ENCODE measurements at regions not wholly inside any gene's neighbourhood (a gene's known extent, or its start where the extent isn't known, plus 50 kb on each side); places are given as distances from the start of the nearest gene placed in this dataset.

GRCh38 chr5:116848954-116849581 is 274.4 kb upstream of the SEMA6A start:
- Histone ChIP-seq H3K27me3 (ENCODE audit: control insufficient read depth in 2 of 2, insufficient read depth in 1 of 2, low read length in 1 of 2) (no peaks in the 10 kb centered on the region), H3K9me3 (ENCODE audit: control insufficient read depth in 2 of 2, insufficient read depth in 1 of 2, low read length in 1 of 2) (no peaks in the 10 kb centered on the region), H3K4me1 (ENCODE audit: control insufficient read depth in 2 of 2, insufficient read depth in 2 of 2, low read length in 2 of 2) (no peaks in the 10 kb centered on the region), H3K27ac (ENCODE audit: low read depth in 1 of 2, low read length in 1 of 2) (no peak overlapping the region), H3K4me3 (ENCODE audit: low read length in 2 of 2) (no peak overlapping the region), H3K36me3 (ENCODE audit: control insufficient read depth in 2 of 2, insufficient read depth in 2 of 2, low read length in 1 of 2) (no peaks in the 10 kb centered on the region)
- 95% methylated on average over 3 of the region's 3 CpGs for WGBS
- no peak for DNase-seq (ENCODE audit: low read depth in 6 of 9, low spot score in 9 of 9)

- Histone ChIP-seq H3K36me3 (ENCODE audit: control insufficient read depth in 2 of 2, insufficient read depth in 2 of 2, low read length in 1 of 2) (no peaks in the 10 kb centered on the region), H3K9me3 (ENCODE audit: control insufficient read depth in 2 of 2, insufficient read depth in 1 of 2, low read length in 1 of 2) (no peaks in the 10 kb centered on the region), H3K4me3 (ENCODE audit: low read length in 2 of 2) (no peak overlapping the region), H3K27me3 (ENCODE audit: control insufficient read depth in 2 of 2, insufficient read depth in 1 of 2, low read length in 1 of 2) (no peaks in the 10 kb centered on the region), H3K27ac (ENCODE audit: low read depth in 1 of 2, low read length in 1 of 2) (no peak overlapping the region), H3K4me1 (ENCODE audit: control insufficient read depth in 2 of 2, insufficient read depth in 2 of 2, low read length in 2 of 2) (no peaks in the 10 kb centered on the region)
- no peak for DNase-seq (ENCODE audit: low read depth in 6 of 9, low spot score in 9 of 9)
- WGBS, result 98% methylated on average over 8 of the region's 8 CpGs
Observed at GRCh38 chr5:116847960-116848359, 273.3 kb upstream of the SEMA6A start.

DNA sequence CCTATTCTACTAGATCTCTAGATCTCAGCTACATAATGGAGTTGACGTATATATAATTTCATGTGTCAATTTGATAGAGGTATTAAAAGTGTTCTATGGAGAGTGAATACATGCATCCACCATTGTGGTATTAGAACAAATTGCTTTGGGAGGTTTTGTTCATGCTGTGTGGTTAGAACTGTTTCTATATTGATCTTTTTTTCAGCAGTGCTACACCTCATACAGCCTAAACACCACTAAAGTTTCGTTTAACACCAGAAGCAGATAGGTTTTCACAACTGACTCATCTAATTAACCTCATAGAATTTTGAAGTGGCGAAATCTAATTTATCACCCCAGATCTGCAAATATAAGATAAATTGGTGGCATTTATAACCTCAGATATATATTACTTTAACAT is 269.4 kb upstream of the SEMA6A start:
- WGBS, result 95% methylated on average over 3 of the region's 3 CpGs
- Histone ChIP-seq H3K4me3 (ENCODE audit: low read length in 2 of 2) (no peak overlapping the region), H3K27me3 (ENCODE audit: control insufficient read depth in 2 of 2, insufficient read depth in 1 of 2, low read length in 1 of 2) (no peaks in the 10 kb centered on the region), H3K9me3 (ENCODE audit: control insufficient read depth in 2 of 2, insufficient read depth in 1 of 2, low read length in 1 of 2) (no peaks in the 10 kb centered on the region), H3K4me1 (ENCODE audit: control insufficient read depth in 2 of 2, insufficient read depth in 2 of 2, low read length in 2 of 2) (no peaks in the 10 kb centered on the region), H3K36me3 (ENCODE audit: control insufficient read depth in 2 of 2, insufficient read depth in 2 of 2, low read length in 1 of 2) (no peaks in the 10 kb centered on the region), H3K27ac (ENCODE audit: low read depth in 1 of 2, low read length in 1 of 2) (no peak overlapping the region)
- no peak for DNase-seq (ENCODE audit: low read depth in 6 of 9, low spot score in 9 of 9)

- Histone ChIP-seq H3K27me3 (ENCODE audit: control insufficient read depth in 2 of 2, insufficient read depth in 1 of 2, low read length in 1 of 2) (no peaks in the 10 kb centered on the region), H3K4me3 (ENCODE audit: low read length in 2 of 2) (no peak overlapping the region), H3K27ac (ENCODE audit: low read depth in 1 of 2, low read length in 1 of 2) (no peak overlapping the region), H3K36me3 (ENCODE audit: control insufficient read depth in 2 of 2, insufficient read depth in 2 of 2, low read length in 1 of 2) (no peaks in the 10 kb centered on the region), H3K4me1 (ENCODE audit: control insufficient read depth in 2 of 2, insufficient read depth in 2 of 2, low read length in 2 of 2) (no peaks in the 10 kb centered on the region), H3K9me3 (ENCODE audit: control insufficient read depth in 2 of 2, insufficient read depth in 1 of 2, low read length in 1 of 2) (no peaks in the 10 kb centered on the region)
- 93% methylated on average over 4 of the region's 4 CpGs for WGBS
- no peak for DNase-seq (ENCODE audit: low read depth in 6 of 9, low spot score in 9 of 9)
Observed at GRCh38 chr5:116842514-116842961, 267.9 kb upstream of the SEMA6A start.

DNA sequence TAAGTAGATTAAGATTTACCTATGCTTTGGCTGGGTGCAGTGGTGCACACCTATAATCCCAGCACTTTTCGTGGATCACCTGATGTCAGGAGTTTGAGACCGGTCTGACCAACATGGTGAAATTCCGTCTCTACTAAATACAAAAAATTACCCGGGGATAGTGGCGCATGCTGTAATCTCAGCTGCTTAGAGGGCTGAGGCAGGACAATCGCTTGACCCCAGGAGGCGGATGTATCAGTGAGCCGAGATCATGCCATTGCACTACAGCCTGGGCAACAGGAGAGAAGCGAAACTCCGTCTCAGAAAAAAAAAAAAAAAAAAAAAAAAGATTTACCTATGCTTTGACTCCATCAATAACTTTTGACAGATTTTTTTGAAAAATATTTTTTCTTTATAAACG is 267.1 kb upstream of the SEMA6A start:
- no peaks in the 10 kb centered on the region for H3K4me1 ChIP-seq (ENCODE audit: control insufficient read depth in 2 of 2, insufficient read depth in 2 of 2, low read length in 2 of 2)
- H3K4me3 ChIP-seq (ENCODE audit: low read length in 2 of 2), result no peak overlapping the region
- H3K27me3 ChIP-seq (ENCODE audit: control insufficient read depth in 2 of 2, insufficient read depth in 1 of 2, low read length in 1 of 2), result no peaks in the 10 kb centered on the region
- no peak for DNase-seq (ENCODE audit: low read depth in 6 of 9, low spot score in 9 of 9)
- WGBS, result 94% methylated on average over 11 of the region's 11 CpGs
- no peaks in the 10 kb centered on the region for H3K9me3 ChIP-seq (ENCODE audit: control insufficient read depth in 2 of 2, insufficient read depth in 1 of 2, low read length in 1 of 2)
- H3K36me3 ChIP-seq (ENCODE audit: control insufficient read depth in 2 of 2, insufficient read depth in 2 of 2, low read length in 1 of 2), result no peaks in the 10 kb centered on the region
- H3K27ac ChIP-seq (ENCODE audit: low read depth in 1 of 2, low read length in 1 of 2), result no peak overlapping the region

DNA sequence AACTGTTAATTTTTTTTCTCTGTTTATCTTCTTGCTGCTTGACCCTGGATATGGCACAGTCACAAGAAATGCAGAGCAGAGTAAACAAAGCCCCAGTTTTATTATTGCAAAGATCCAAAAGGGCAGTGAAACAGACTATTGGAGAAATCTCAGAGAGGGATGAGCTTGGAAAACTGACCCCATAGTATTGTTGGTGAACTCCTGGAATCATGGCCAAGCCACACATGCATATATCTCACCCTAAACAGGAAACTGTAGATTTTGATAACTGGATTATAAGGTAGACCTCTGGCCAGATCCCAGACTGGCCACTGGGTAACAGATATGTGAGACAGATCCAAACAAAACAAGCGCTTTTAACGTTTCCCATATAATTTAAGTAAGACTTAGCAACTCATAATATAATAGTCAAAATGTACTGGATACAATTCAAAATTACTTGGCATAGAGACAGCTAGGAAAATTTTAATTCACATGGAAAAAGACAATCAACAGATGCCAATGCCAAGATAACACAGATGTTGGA is 263.5 kb upstream of the SEMA6A start:
- Histone ChIP-seq H3K4me3 (ENCODE audit: low read length in 2 of 2) (no peak overlapping the region), H3K4me1 (ENCODE audit: control insufficient read depth in 2 of 2, insufficient read depth in 2 of 2, low read length in 2 of 2) (no peaks in the 10 kb centered on the region), H3K27ac (ENCODE audit: low read depth in 1 of 2, low read length in 1 of 2) (no peak overlapping the region), H3K9me3 (ENCODE audit: control insufficient read depth in 2 of 2, insufficient read depth in 1 of 2, low read length in 1 of 2) (no peaks in the 10 kb centered on the region), H3K27me3 (ENCODE audit: control insufficient read depth in 2 of 2, insufficient read depth in 1 of 2, low read length in 1 of 2) (no peaks in the 10 kb centered on the region), H3K36me3 (ENCODE audit: control insufficient read depth in 2 of 2, insufficient read depth in 2 of 2, low read length in 1 of 2) (no peaks in the 10 kb centered on the region)
- no peak for DNase-seq (ENCODE audit: low read depth in 6 of 9, low spot score in 9 of 9)
- 91% methylated on average over 2 of the region's 2 CpGs for WGBS

- Histone ChIP-seq H3K27me3 (ENCODE audit: control insufficient read depth in 2 of 2, insufficient read depth in 1 of 2, low read length in 1 of 2) (no peaks in the 10 kb centered on the region), H3K9me3 (ENCODE audit: control insufficient read depth in 2 of 2, insufficient read depth in 1 of 2, low read length in 1 of 2) (no peaks in the 10 kb centered on the region), H3K4me3 (ENCODE audit: low read length in 2 of 2) (no peak overlapping the region), H3K4me1 (ENCODE audit: control insufficient read depth in 2 of 2, insufficient read depth in 2 of 2, low read length in 2 of 2) (no peaks in the 10 kb centered on the region), H3K27ac (ENCODE audit: low read depth in 1 of 2, low read length in 1 of 2) (no peak overlapping the region), H3K36me3 (ENCODE audit: control insufficient read depth in 2 of 2, insufficient read depth in 2 of 2, low read length in 1 of 2) (no peaks in the 10 kb centered on the region)
- no peak for DNase-seq (ENCODE audit: low read depth in 6 of 9, low spot score in 9 of 9)
- 78% methylated on average over 2 of the region's 2 CpGs for WGBS
Observed at GRCh38 chr5:116834796-116835515, 260.3 kb upstream of the SEMA6A start.

- Histone ChIP-seq H3K9me3 (ENCODE audit: control insufficient read depth in 2 of 2, insufficient read depth in 1 of 2, low read length in 1 of 2) (no peaks in the 10 kb centered on the region), H3K4me1 (ENCODE audit: control insufficient read depth in 2 of 2, insufficient read depth in 2 of 2, low read length in 2 of 2) (no peaks in the 10 kb centered on the region), H3K27ac (ENCODE audit: low read depth in 1 of 2, low read length in 1 of 2) (no peak overlapping the region), H3K4me3 (ENCODE audit: low read length in 2 of 2) (no peak overlapping the region), H3K27me3 (ENCODE audit: control insufficient read depth in 2 of 2, insufficient read depth in 1 of 2, low read length in 1 of 2) (no peaks in the 10 kb centered on the region), H3K36me3 (ENCODE audit: control insufficient read depth in 2 of 2, insufficient read depth in 2 of 2, low read length in 1 of 2) (no peaks in the 10 kb centered on the region)
- no peak for DNase-seq (ENCODE audit: low read depth in 6 of 9, low spot score in 9 of 9)
- WGBS, result 95% methylated on average over 4 of the region's 4 CpGs
Observed at GRCh38 chr5:116830079-116830478, 255.5 kb upstream of the SEMA6A start.

DNA sequence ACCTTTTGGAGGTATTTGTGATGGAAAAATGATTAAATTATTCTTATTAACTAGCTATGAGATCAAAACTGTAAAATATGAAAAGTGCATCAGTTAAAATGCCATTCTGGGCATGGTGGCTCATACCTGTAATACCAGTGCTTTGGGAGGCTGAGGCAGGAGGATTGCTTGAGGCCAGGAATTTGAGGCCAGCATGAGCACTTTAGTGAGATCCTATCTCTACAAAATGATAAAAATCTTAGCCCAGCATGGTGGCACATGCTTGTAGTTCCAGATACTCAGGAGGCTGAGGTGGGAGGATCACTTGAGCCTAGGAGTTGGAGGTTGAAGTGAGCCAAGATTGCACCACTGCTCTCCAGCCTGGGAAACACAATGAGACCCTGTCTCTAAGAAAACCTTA is 252.5 kb upstream of the SEMA6A start:
- H3K27ac ChIP-seq (ENCODE audit: low read depth in 1 of 2, low read length in 1 of 2), result no peak overlapping the region
- H3K4me1 ChIP-seq (ENCODE audit: control insufficient read depth in 2 of 2, insufficient read depth in 2 of 2, low read length in 2 of 2), result no peaks in the 10 kb centered on the region
- DNase-seq (ENCODE audit: low read depth in 6 of 9, low spot score in 9 of 9), result no peak
- H3K4me3 ChIP-seq (ENCODE audit: low read length in 2 of 2), result no peak overlapping the region
- no peaks in the 10 kb centered on the region for H3K36me3 ChIP-seq (ENCODE audit: control insufficient read depth in 2 of 2, insufficient read depth in 2 of 2, low read length in 1 of 2)
- no peaks in the 10 kb centered on the region for H3K9me3 ChIP-seq (ENCODE audit: control insufficient read depth in 2 of 2, insufficient read depth in 1 of 2, low read length in 1 of 2)
- no peaks in the 10 kb centered on the region for H3K27me3 ChIP-seq (ENCODE audit: control insufficient read depth in 2 of 2, insufficient read depth in 1 of 2, low read length in 1 of 2)

All from thymus (tissue), 11 donors.